Osteocyte (in vitro differentiated cells): ENCODE measurements at regions not wholly inside any gene's neighbourhood (a gene's known extent, or its start where the extent isn't known, plus 50 kb on each side); places are given as distances from the start of the nearest gene placed in this dataset.

ENCODE experiments used
- DNase-seq: peaks from one replicate; pipeline ENCODE4 v3.0.0; 2021; ENCODE audit warnings: mixed read lengths; ENCODE audit not compliant: unreplicated experiment; ENCODE audit errors: extremely low spot score
- H3K27ac Mint-ChIP-seq: one replicate; pipeline ENCODE4 v1.8.0; 2021; ENCODE audit warnings: mild to moderate bottlenecking, mixed read lengths; ENCODE audit not compliant: unreplicated experiment
- H3K27me3 Mint-ChIP-seq: one replicate; pipeline ENCODE4 v1.8.0; 2021; ENCODE audit warnings: mixed read lengths; ENCODE audit not compliant: unreplicated experiment
- H3K36me3 Mint-ChIP-seq: one replicate; pipeline ENCODE4 v1.8.0; 2021; ENCODE audit warnings: mixed read lengths; ENCODE audit not compliant: unreplicated experiment
- H3K4me1 Mint-ChIP-seq: one replicate; pipeline ENCODE4 v1.8.0; 2021; ENCODE audit warnings: mixed read lengths; ENCODE audit not compliant: unreplicated experiment
- H3K4me3 Mint-ChIP-seq: one replicate; pipeline ENCODE4 v1.8.0; 2021; ENCODE audit warnings: mild to moderate bottlenecking, moderate library complexity, mixed read lengths; ENCODE audit not compliant: unreplicated experiment
- H3K9me3 Mint-ChIP-seq: one replicate; pipeline ENCODE4 v1.8.0; 2021; ENCODE audit warnings: mixed read lengths; ENCODE audit not compliant: unreplicated experiment
- TF ChIP-seq, protein P1 (sequence below): fragments of 200-600 bp; sonication (generic); IDR thresholded peaks from 2 replicates; pipeline ENCODE4 v1.5.0; 2021; ENCODE audit warnings: antibody characterized with exemption, mild to moderate bottlenecking, moderate library complexity

DNA sequence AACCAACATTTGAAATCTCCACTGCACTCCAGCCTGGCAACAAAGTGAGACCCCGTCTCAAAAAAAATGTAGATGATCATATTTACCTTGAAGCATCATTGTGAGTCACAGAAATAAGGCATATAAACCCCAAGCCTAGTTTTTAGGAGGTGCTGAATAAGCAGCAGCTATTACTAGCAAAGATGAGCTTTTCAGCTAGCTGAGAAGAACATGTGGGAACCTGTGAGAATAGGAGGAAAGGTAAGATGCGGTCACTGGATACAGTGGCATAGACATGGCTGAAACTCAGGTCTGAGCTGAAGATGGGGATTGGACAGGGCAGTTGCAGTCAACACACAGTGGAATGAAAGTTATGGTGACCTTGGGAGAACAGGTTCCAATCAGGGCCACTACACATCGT lies 284.3 kb upstream of the IRAK1BP1 start:
- H3K4me1 Mint-ChIP-seq: no peaks in the 10 kb centered on the region
- H3K36me3 Mint-ChIP-seq: no peaks in the 10 kb centered on the region
- no peak for DNase-seq
- no peak overlapping the region for H3K4me3 Mint-ChIP-seq
- no peak overlapping the region for H3K27ac Mint-ChIP-seq
- no peaks in the 10 kb centered on the region for H3K27me3 Mint-ChIP-seq
- no peaks in the 10 kb centered on the region for H3K9me3 Mint-ChIP-seq
- TF ChIP-seq, protein P1, sequence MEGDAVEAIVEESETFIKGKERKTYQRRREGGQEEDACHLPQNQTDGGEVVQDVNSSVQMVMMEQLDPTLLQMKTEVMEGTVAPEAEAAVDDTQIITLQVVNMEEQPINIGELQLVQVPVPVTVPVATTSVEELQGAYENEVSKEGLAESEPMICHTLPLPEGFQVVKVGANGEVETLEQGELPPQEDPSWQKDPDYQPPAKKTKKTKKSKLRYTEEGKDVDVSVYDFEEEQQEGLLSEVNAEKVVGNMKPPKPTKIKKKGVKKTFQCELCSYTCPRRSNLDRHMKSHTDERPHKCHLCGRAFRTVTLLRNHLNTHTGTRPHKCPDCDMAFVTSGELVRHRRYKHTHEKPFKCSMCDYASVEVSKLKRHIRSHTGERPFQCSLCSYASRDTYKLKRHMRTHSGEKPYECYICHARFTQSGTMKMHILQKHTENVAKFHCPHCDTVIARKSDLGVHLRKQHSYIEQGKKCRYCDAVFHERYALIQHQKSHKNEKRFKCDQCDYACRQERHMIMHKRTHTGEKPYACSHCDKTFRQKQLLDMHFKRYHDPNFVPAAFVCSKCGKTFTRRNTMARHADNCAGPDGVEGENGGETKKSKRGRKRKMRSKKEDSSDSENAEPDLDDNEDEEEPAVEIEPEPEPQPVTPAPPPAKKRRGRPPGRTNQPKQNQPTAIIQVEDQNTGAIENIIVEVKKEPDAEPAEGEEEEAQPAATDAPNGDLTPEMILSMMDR: no peak

DNA sequence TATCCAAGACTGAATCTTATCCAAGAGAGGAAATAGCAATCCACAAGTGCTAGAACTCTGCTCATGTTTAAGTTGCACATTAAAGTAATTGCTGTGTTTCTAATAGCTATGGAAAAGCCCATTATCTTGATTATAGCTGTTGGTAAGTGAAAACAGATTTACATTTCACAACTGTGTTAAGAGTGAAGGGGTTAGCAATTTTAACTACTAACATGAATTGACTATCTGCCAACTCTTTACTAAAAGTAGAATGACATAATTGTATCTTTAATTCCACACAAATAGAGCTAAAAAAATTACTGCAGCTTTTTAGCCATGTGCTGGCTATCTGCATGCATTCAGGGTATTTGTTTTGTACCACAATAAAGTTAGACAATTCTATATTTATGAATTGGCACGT lies 277.9 kb upstream of the IRAK1BP1 start:
- no peaks in the 10 kb centered on the region for H3K9me3 Mint-ChIP-seq
- peaks cover 2% of the 10 kb centered on the region for H3K4me1 Mint-ChIP-seq
- H3K27ac Mint-ChIP-seq: no peak overlapping the region
- H3K27me3 Mint-ChIP-seq: no peaks in the 10 kb centered on the region
- TF ChIP-seq, protein P1: no peak
- DNase-seq: no peak
- no peaks in the 10 kb centered on the region for H3K36me3 Mint-ChIP-seq
- no peak overlapping the region for H3K4me3 Mint-ChIP-seq

DNA sequence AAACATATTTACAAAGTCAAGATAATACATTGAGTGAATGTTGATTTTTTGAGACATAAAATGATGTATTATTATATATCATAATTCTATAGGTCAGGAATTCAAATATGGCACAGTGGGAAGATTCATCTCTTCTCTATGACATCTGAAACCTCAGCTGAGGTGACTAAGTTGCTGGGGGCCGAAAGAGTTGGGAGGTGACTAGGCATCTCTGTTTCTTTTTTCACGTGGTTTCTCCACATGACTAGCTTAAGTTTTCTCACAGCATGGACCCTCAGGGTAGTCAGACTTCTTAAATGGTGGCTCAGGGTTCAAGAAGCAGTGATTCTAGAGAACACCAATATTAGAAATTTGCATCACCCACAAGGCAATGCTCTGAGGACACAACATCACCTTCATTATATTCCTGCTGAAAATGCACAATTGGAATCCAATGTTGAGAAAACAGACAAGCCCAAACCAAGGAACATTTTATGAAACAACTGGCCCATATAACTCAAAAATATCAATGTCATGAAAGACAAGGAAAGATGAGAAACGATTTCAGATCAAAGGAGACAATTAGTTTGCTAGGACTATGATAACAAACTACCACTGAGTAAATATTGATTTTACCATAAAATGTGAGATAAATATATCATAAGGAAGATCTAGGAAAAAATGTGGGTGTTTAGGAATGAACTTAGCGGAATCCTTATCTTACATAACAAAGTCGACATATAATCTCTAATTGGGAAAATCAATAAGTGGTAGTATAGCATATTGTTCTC lies 273.3 kb upstream of the IRAK1BP1 start:
- H3K4me1 Mint-ChIP-seq: peaks cover 16% of the 10 kb centered on the region
- no peaks in the 10 kb centered on the region for H3K27me3 Mint-ChIP-seq
- TF ChIP-seq, protein P1: no peak
- no peaks in the 10 kb centered on the region for H3K36me3 Mint-ChIP-seq
- no peak overlapping the region for H3K27ac Mint-ChIP-seq
- no peak overlapping the region for H3K4me3 Mint-ChIP-seq
- no peak for DNase-seq
- H3K9me3 Mint-ChIP-seq: no peaks in the 10 kb centered on the region

DNA sequence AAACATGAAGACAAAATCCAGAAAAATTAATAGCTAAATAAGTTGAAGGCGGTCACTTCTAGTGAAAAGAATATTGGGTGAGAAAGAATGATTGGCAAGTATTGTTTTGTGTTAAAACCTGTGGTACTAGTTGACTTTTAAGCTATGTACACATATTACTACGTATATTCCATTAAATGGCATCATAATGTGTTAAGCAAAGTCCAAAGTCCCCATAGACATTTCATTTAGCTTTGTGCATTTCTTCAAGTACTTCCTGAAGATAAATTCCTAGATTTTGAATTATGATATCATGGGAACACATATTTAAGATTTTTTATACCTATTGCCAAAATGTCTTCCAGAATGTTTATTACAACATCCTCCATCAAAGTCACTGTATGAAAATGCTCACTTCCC lies 272.7 kb upstream of the IRAK1BP1 start:
- Mint-ChIP-seq H3K27ac (no peak overlapping the region), H3K36me3 (no peaks in the 10 kb centered on the region), H3K4me1 (peaks cover 22% of the 10 kb centered on the region), H3K27me3 (no peaks in the 10 kb centered on the region), H3K4me3 (no peak overlapping the region), H3K9me3 (no peaks in the 10 kb centered on the region)
- no peak for DNase-seq
- TF ChIP-seq, protein P1: no peak

DNA sequence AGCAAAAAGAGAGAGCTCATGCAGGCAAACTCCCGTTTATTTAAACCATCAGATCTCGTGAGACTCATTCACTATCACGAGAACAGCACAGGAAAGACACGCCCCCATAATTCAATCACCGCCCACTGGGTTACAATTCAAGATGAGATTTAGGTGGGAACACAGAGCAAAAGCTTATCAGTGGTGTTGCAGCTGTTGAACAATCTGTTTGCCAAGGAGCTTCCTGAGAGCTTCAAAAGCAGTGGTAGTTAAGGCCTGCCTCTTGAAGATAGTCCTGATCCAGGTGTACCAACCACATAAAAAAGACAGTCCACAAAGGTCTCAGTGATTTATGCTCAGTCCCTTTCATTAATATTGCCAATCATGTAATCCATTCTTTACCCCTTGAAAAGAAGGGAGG lies 269.4 kb upstream of the IRAK1BP1 start:
- H3K9me3 Mint-ChIP-seq: no peaks in the 10 kb centered on the region
- no peaks in the 10 kb centered on the region for H3K36me3 Mint-ChIP-seq
- H3K4me3 Mint-ChIP-seq: no peak overlapping the region
- no peak overlapping the region for H3K27ac Mint-ChIP-seq
- H3K27me3 Mint-ChIP-seq: no peaks in the 10 kb centered on the region
- no peak for DNase-seq
- TF ChIP-seq, protein P1: no peak
- H3K4me1 Mint-ChIP-seq: peaks cover 27% of the 10 kb centered on the region
